Right lobe of liver (tissue), 4 donors: ENCODE measurements at regions not wholly inside any gene's neighbourhood (a gene's known extent, or its start where the extent isn't known, plus 50 kb on each side); places are given as distances from the start of the nearest gene placed in this dataset.

Source experiments
- POLR2A ChIP-seq: fragments of 450-650 bp; IDR thresholded peaks from one replicate; pipeline ENCODE4 v1.6.1; 2017; ENCODE audit warnings: antibody characterized with exemption, mild to moderate bottlenecking
- TF ChIP-seq, protein P1 (sequence below), 4 donors: fragments of 200-600 bp in 3 of 4; fragments of 450-650 bp in 1 of 4; IDR thresholded peaks; one replicate each; pipeline versions ENCODE4 v1.5.1 to v1.8.0; 2016 to 2022; ENCODE audit warnings: antibody characterized with exemption in 4 of 4, mild to moderate bottlenecking in 2 of 4
- donor health status: DM: no; HTN: no; CAD: no.
- donor health status: DM: no; HTN: no; CAD: no.
- donor health status: DM: no; HTN: yes; CAD: no.

DNA sequence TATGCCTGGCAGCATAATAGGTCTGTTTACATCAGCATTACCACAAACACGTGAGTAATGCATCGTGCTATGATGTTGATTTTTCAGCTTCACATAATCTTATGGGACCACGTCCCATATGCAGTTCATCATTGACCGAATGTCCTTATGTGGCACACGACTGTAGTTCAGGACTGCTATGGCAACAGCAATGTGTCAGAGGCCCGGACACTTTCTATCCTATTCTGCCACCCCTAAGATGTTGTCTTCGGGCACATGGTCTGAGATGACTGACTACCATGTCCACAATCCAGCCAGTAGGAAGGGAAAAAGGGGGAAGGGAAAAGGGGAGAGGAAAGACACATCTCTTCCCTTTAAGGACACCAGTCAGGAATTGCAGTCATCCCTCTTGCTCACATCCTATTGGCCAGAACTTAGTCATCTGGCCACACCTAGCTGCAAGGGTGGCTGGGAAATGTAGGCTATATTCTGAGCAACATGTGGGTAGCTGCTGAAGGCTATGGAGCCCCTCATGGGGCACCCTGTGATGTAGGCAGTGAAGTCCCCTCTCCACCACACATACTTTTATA, 196.0 kb upstream of the RBPJ start:
- TF ChIP-seq, protein P1, sequence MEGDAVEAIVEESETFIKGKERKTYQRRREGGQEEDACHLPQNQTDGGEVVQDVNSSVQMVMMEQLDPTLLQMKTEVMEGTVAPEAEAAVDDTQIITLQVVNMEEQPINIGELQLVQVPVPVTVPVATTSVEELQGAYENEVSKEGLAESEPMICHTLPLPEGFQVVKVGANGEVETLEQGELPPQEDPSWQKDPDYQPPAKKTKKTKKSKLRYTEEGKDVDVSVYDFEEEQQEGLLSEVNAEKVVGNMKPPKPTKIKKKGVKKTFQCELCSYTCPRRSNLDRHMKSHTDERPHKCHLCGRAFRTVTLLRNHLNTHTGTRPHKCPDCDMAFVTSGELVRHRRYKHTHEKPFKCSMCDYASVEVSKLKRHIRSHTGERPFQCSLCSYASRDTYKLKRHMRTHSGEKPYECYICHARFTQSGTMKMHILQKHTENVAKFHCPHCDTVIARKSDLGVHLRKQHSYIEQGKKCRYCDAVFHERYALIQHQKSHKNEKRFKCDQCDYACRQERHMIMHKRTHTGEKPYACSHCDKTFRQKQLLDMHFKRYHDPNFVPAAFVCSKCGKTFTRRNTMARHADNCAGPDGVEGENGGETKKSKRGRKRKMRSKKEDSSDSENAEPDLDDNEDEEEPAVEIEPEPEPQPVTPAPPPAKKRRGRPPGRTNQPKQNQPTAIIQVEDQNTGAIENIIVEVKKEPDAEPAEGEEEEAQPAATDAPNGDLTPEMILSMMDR (IDR thresholded peaks at IDR 0.05): no peak
- TF ChIP-seq POLR2A: no peak
